HCT116 (cell line): ENCODE measurements at regions not wholly inside any gene's neighbourhood (a gene's known extent, or its start where the extent isn't known, plus 50 kb on each side); places are given as distances from the start of the nearest gene placed in this dataset.

Source experiments
- ATAC-seq: fragments of 200-7000 bp; cut with Tn5 transposase; 2 replicates; pipeline ENCODE4 v1.9.1; 2020; ENCODE audit warnings: mild to moderate bottlenecking, moderate library complexity
- BruUV-seq: library from RNA; stranded (reverse); fragments of 400-500 nt; replicated peaks from 2 replicates; lab custom pipeline; 2021; lab: Mats Ljungman, UMichigan
- CTCF ChIA-PET: fragments of 300-600 bp; sonication (Branson Sonifier 250); formaldehyde crosslinking; loops from one replicate; lab custom pipeline; 2021; ENCODE audit warnings: antibody characterized with exemption; lab: Charles Lee
- POLR2A ChIA-PET: fragments of 300-600, 350-600 bp; sonication (Branson Sonifier 250); formaldehyde crosslinking; loops from one replicate; lab custom pipeline; 2021; ENCODE audit warnings: antibody characterized with exemption; lab: Charles Lee
- RAD21 ChIA-PET, 2 experiments: fragments of 300-600 bp; sonication (Branson Sonifier 250); formaldehyde crosslinking; loops; one replicate each; lab custom pipeline; 2023; ENCODE audit warnings: low total read pairs in 2 of 2; ENCODE audit not compliant: uncharacterized antibody in 2 of 2, unreplicated experiment in 2 of 2, low non-redundant PET in 1 of 2; lab: Charles Lee
- DNase-seq: peaks from one replicate; pipeline ENCODE4 v3.0.0-alpha.2; 2010; ENCODE audit warnings: low read depth, low spot score
- H2AFZ ChIP-seq: fragments of 200-600 bp; shearing (Covaris generic), sonication (generic); 2 replicates; pipeline ENCODE4 v1.6.1; 2017; ENCODE audit warnings: low read depth, mixed run types, mixed read lengths, antibody characterized with exemption, low read length; ENCODE audit not compliant: poor library complexity, severe bottlenecking
- H3K27ac ChIP-seq: 2 replicates; pipeline ENCODE4 v1.5.1; 2012; ENCODE audit warnings: low read depth, low read length
- H3K27me3 ChIP-seq: fragments of 200-600 bp; sonication (generic); 2 replicates; pipeline ENCODE4 v1.6.1; 2016; ENCODE audit warnings: mixed run types, low read length, mixed read lengths; ENCODE audit not compliant: insufficient read depth
- H3K36me3 ChIP-seq, 2 experiments: fragments of 200-500 bp in 1 of 2; fragments of 200-600 bp in 1 of 2; sonication (Bioruptor generic) in 1 of 2; sonication (generic) in 1 of 2; 2 replicates each; pipeline versions ENCODE4 v1.5.1 to v1.6.1; 2014 to 2016; ENCODE audit warnings: low read length in 2 of 2, inconsistent platforms in 1 of 2, mixed read lengths in 1 of 2, mixed run types in 1 of 2; ENCODE audit not compliant: insufficient read depth in 2 of 2, control insufficient read depth in 1 of 2
- H3K4me1 ChIP-seq, 2 experiments: fragments of 200-600 bp in 1 of 2; sonication (generic) in 1 of 2; 2 replicates each; pipeline versions ENCODE4 v1.5.1 to v1.6.1; 2012 to 2017; ENCODE audit warnings: low read length in 2 of 2, inconsistent platforms in 1 of 2, mild to moderate bottlenecking in 1 of 2, mixed read lengths in 1 of 2, mixed run types in 1 of 2, moderate library complexity in 1 of 2; ENCODE audit not compliant: insufficient read depth in 2 of 2, control insufficient read depth in 1 of 2
- H3K4me2 ChIP-seq: fragments of 200-600 bp; sonication (generic); 2 replicates; pipeline ENCODE4 v1.6.1; 2017; ENCODE audit warnings: mixed run types, low read length, mixed read lengths
- H3K4me3 ChIP-seq, 2 experiments: fragments of 200-600 bp in 1 of 2; sonication (generic) in 1 of 2; replicated peaks in 1 of 2; 2 replicates each; pipeline ENCODE4 v1.5.1; 2011 to 2016; ENCODE audit warnings: low read length in 2 of 2, control low read depth in 1 of 2, low read depth in 1 of 2, mild to moderate bottlenecking in 1 of 2, mixed read lengths in 1 of 2, mixed run types in 1 of 2
- H3K79me2 ChIP-seq: fragments of 200-600 bp; sonication (generic); 2 replicates; pipeline ENCODE4 v1.6.1; 2017; ENCODE audit warnings: mild to moderate bottlenecking, mixed run types, low read length, moderate library complexity, mixed read lengths; ENCODE audit not compliant: insufficient read depth
- H3K9ac ChIP-seq: fragments of 200-600 bp; sonication (generic); 2 replicates; pipeline ENCODE4 v1.6.1; 2016; ENCODE audit warnings: low read length, mixed read lengths
- H3K9me2 ChIP-seq: fragments of 200-600 bp; sonication (generic), shearing (Covaris generic); 2 replicates; pipeline ENCODE4 v1.6.1; 2017; ENCODE audit warnings: mixed run types, mild to moderate bottlenecking, moderate library complexity; ENCODE audit not compliant: insufficient read depth
- H3K9me3 ChIP-seq, 2 experiments: fragments of 200-500 bp in 1 of 2; fragments of 200-600 bp in 1 of 2; sonication (Bioruptor generic) in 1 of 2; sonication (generic) in 1 of 2; 2 replicates each; pipeline ENCODE4 v1.6.1; 2014 to 2017; ENCODE audit warnings: low read length in 2 of 2, mixed read lengths in 2 of 2, inconsistent platforms in 1 of 2, low read depth in 1 of 2, mild to moderate bottlenecking in 1 of 2, mixed run types in 1 of 2, moderate library complexity in 1 of 2; ENCODE audit not compliant: control insufficient read depth in 1 of 2, insufficient read depth in 1 of 2
- H4K20me1 ChIP-seq: fragments of 200-600 bp; sonication (generic), shearing (Covaris generic); 2 replicates; pipeline ENCODE4 v1.6.1; 2017; ENCODE audit warnings: mixed run types, mild to moderate bottlenecking, moderate library complexity; ENCODE audit not compliant: insufficient read depth
- ATF3 ChIP-seq: IDR thresholded peaks from 2 replicates; pipeline ENCODE4 v1.6.1; 2012
- EGR1 ChIP-seq: IDR thresholded peaks from 2 replicates; pipeline ENCODE4 v1.6.1; 2012; ENCODE audit warnings: low read depth
- EZH2 ChIP-seq: fragments of 200-600 bp; sonication (generic); IDR thresholded peaks from 2 replicates; pipeline ENCODE4 v1.6.1; 2017; ENCODE audit warnings: antibody characterized with exemption, mixed run types
- EZH2phosphoT487 ChIP-seq: fragments of 200-600 bp; IDR thresholded peaks from 2 replicates; pipeline ENCODE4 v1.6.1; 2018; ENCODE audit warnings: antibody characterized with exemption, borderline replicate concordance
- POLR2AphosphoS5 ChIP-seq: IDR thresholded peaks from 2 replicates; pipeline ENCODE4 v1.6.1; 2011; ENCODE audit warnings: mild to moderate bottlenecking, low read depth, low read length, moderate library complexity
- RAD21 ChIP-seq: IDR thresholded peaks from 2 replicates; pipeline ENCODE4 v1.6.1; 2012; ENCODE audit warnings: low read depth, mild to moderate bottlenecking
- REST ChIP-seq: IDR thresholded peaks from 2 replicates; pipeline ENCODE4 v1.6.1; 2012; ENCODE audit warnings: low read depth
- SP1 ChIP-seq: IDR thresholded peaks from 2 replicates; pipeline ENCODE4 v1.6.1; 2012; ENCODE audit warnings: low read depth
- SRF ChIP-seq: IDR thresholded peaks from 2 replicates; pipeline ENCODE4 v1.6.1; 2012; ENCODE audit warnings: low read depth
- intact Hi-C: fragments of 100-400 bp; cut with micrococcal nuclease; formaldehyde crosslinking; loops from 2 replicates; pipeline ENCODE4 v1.10.0; 2022
- TF ChIP-seq, protein P1 (sequence below), 3 experiments: fragments of 200-600 bp in 1 of 3; sonication (generic) in 1 of 3; IDR thresholded peaks in 2 of 3; conservative IDR thresholded peaks in 1 of 3; 2 replicates each; pipeline ENCODE4 v1.5.1; 2012 to 2017; ENCODE audit warnings: low read depth in 2 of 3, low read length in 2 of 3, antibody characterized with exemption in 1 of 3, borderline replicate concordance in 1 of 3, control low read depth in 1 of 3, mild to moderate bottlenecking in 1 of 3, mixed read lengths in 1 of 3, mixed run types in 1 of 3, moderate library complexity in 1 of 3; ENCODE audit not compliant: insufficient read depth in 1 of 3

DNA sequence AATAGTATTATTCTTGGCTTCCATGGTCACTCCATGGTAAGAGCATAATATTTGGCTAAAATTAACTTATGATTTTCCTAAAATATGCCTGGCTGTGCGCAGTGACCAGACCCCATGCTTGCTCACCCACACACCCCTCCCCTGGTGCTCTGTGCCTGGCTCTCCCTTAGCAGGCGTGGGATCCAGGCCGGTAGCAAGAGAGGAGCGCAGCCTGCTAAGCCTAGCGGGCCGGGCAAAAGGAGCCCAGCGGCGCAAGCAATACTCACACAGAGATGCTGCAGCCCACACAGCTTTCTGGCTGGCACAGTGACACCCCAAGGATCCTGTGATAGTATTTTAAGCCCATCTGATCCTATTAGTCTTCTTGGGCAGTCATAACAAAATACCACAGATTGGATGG, 79.8 kb upstream of the EYS start:
- intact Hi-C loops: no loop called here
- CTCF ChIA-PET: no interaction called here
- TF ChIP-seq SRF (no peak), EGR1 (no peak), REST (no peak), EZH2 (no peak), RAD21 (no peak), EZH2phosphoT487 (no peak), ATF3 (no peak), SP1 (no peak), POLR2AphosphoS5 (no peak)
- TF ChIP-seq, protein P1, sequence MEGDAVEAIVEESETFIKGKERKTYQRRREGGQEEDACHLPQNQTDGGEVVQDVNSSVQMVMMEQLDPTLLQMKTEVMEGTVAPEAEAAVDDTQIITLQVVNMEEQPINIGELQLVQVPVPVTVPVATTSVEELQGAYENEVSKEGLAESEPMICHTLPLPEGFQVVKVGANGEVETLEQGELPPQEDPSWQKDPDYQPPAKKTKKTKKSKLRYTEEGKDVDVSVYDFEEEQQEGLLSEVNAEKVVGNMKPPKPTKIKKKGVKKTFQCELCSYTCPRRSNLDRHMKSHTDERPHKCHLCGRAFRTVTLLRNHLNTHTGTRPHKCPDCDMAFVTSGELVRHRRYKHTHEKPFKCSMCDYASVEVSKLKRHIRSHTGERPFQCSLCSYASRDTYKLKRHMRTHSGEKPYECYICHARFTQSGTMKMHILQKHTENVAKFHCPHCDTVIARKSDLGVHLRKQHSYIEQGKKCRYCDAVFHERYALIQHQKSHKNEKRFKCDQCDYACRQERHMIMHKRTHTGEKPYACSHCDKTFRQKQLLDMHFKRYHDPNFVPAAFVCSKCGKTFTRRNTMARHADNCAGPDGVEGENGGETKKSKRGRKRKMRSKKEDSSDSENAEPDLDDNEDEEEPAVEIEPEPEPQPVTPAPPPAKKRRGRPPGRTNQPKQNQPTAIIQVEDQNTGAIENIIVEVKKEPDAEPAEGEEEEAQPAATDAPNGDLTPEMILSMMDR (IDR thresholded peaks at IDR 0.05 in 2 of 3, conservative IDR thresholded peaks at IDR 0.05 in 1 of 3; ENCODE audit: borderline replicate concordance in 1 of 3, insufficient read depth in 1 of 3, low read depth in 2 of 3, low read length in 2 of 3): no peak
- TF ChIP-seq, all 23 proteins: peak for 0
- H3K9me2 ChIP-seq: no peaks in the 10 kb centered on the region
- DNase-seq (no peak), ATAC-seq (no peak)
- no peaks in the 10 kb centered on the region for H4K20me1 ChIP-seq
- H3K4me1 ChIP-seq: no peaks in the 10 kb centered on the region
- H3K36me3 ChIP-seq: no peaks in the 10 kb centered on the region
- no peak overlapping the region for H3K4me3 ChIP-seq
- RAD21 ChIA-PET: no interaction called here
- no peak overlapping the region for H2AFZ ChIP-seq
- H3K9me3 ChIP-seq: peaks cover 3 to 14% of the 10 kb centered on the region in 2 experiments; a peak in 2 of 4 replicates
- H3K27me3 ChIP-seq: no peaks in the 10 kb centered on the region
- BruUV-seq: no TSS peak
- POLR2A ChIA-PET: no interaction called here
- H3K27ac ChIP-seq: no peak overlapping the region
- H3K4me2 ChIP-seq: no peak overlapping the region
- no peaks in the 10 kb centered on the region for H3K79me2 ChIP-seq
- no peak overlapping the region for H3K9ac ChIP-seq
